ENCODE measurements at regions not wholly inside any gene's neighbourhood (a gene's known extent, or its start where the extent isn't known, plus 50 kb on each side); places are given as distances from the start of the nearest gene placed in this dataset.
A peak's percentile ranks its signal among the peaks of the same experiment; 100 is the strongest.

GRCh38 chr22:48851933-48852549 lies 975.6 kb downstream of the BRD1 start:
- 27% methylated on average over 11 of the region's 22 CpGs for WGBS (ENCODE audit: low lambda C conversion rate)
- ChIA-PET CTCF (ENCODE audit: low intra/inter-chr PET ratio, low total read pairs) (no interaction called here), POLR2A (no interaction called here)
- FAIRE-seq = no peak
- H3K79me2 ChIP-seq (ENCODE audit: insufficient read depth, low read length) = no peaks in the 10 kb centered on the region
- H2AFZ ChIP-seq (ENCODE audit: low read length) = no peak overlapping the region
- peak; percentile 85 for ATAC-seq
- no peak overlapping the region for H3K9ac ChIP-seq (ENCODE audit: insufficient read depth, low read depth, low read length)
- H3K4me3 ChIP-seq (replicated peaks in 1 of 3; ENCODE audit: insufficient read depth in 1 of 3, low read depth in 2 of 3, low read length in 3 of 3) = 0 out of 6 replicates have a peak overlapping the region, but pooled peaks of 1 of the 3 experiments have one; percentile 4
- intact Hi-C loops (cut with micrococcal nuclease; ENCODE audit: unreplicated experiment) = no loop called here
- BruUV-seq (replicated peaks) = no TSS peak
- H3K4me1 ChIP-seq (ENCODE audit: insufficient read depth, low read length) = peaks cover 14% of the 10 kb centered on the region
- H3K4me2 ChIP-seq (ENCODE audit: low read depth, low read length) = peak overlapping the region; percentile 14; the same call in 1 of the 2 replicates
- H4K20me1 ChIP-seq (ENCODE audit: insufficient read depth, low read length) = no peaks in the 10 kb centered on the region
- in situ Hi-C loops (cut with HindIII; ENCODE audit: extremely low pct_ligation_motif_present, low pct_unique_long_range_greater_than_20kb) = no loop called here
- no peaks in the 10 kb centered on the region for H3K9me3 ChIP-seq (ENCODE audit: low read length)
- peak; percentile 37 for DNase-seq (ENCODE audit: low spot score)
- H3K36me3 ChIP-seq (replicated peaks in 1 of 2; ENCODE audit: control insufficient read depth in 1 of 2, insufficient read depth in 2 of 2, low read length in 2 of 2) = no peaks in the 10 kb centered on the region
- H3K27ac ChIP-seq (ENCODE audit: extremely low read length, insufficient read depth, low read length) = no peak overlapping the region
- peaks cover 0 to 9% of the 10 kb centered on the region in 2 experiments; a peak in 1 of 5 replicates for H3K27me3 ChIP-seq (ENCODE audit: control insufficient read depth in 1 of 2, insufficient read depth in 2 of 2, low read length in 2 of 2)
- no peak for TF ChIP-seq ZNF639 (CRISPR knock-in tag; conservative IDR thresholded peaks at IDR 0.05)
- TF ChIP-seq ZNF619 (CRISPR knock-in tag; IDR thresholded peaks at IDR 0.05) = no peak
- no peak for TF ChIP-seq KAT8 (CRISPR knock-in tag; IDR thresholded peaks at IDR 0.05)
- peak; percentile 69 for TF ChIP-seq HDAC1 (CRISPR knock-in tag; IDR thresholded peaks at IDR 0.05)
- TF ChIP-seq HOXA3 (CRISPR knock-in tag; IDR thresholded peaks at IDR 0.05) = peak; percentile 62
- no peak for TF ChIP-seq THAP11 (CRISPR knock-in tag; IDR thresholded peaks at IDR 0.05)
- TF ChIP-seq HDAC2 (CRISPR knock-in tag; IDR thresholded peaks at IDR 0.05) = peak; percentile 47
- TF ChIP-seq, protein P1, sequence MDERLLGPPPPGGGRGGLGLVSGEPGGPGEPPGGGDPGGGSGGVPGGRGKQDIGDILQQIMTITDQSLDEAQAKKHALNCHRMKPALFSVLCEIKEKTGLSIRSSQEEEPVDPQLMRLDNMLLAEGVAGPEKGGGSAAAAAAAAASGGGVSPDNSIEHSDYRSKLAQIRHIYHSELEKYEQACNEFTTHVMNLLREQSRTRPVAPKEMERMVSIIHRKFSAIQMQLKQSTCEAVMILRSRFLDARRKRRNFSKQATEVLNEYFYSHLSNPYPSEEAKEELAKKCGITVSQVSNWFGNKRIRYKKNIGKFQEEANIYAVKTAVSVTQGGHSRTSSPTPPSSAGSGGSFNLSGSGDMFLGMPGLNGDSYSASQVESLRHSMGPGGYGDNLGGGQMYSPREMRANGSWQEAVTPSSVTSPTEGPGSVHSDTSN (CRISPR knock-in tag; IDR thresholded peaks at IDR 0.05) = peak; percentile 87
- no peak for TF ChIP-seq PLRG1 (conservative IDR thresholded peaks at IDR 0.05)
- peak; percentile 27; the same call in 1 of the 2 replicates for TF ChIP-seq ZNF441 (CRISPR knock-in tag; IDR thresholded peaks at IDR 0.05; ENCODE audit: borderline replicate concordance)
- no peak for TF ChIP-seq SP4 (CRISPR knock-in tag; IDR thresholded peaks at IDR 0.05)
- TF ChIP-seq ZBTB25 (CRISPR knock-in tag; IDR thresholded peaks at IDR 0.05) = no peak
- TF ChIP-seq, protein P2, sequence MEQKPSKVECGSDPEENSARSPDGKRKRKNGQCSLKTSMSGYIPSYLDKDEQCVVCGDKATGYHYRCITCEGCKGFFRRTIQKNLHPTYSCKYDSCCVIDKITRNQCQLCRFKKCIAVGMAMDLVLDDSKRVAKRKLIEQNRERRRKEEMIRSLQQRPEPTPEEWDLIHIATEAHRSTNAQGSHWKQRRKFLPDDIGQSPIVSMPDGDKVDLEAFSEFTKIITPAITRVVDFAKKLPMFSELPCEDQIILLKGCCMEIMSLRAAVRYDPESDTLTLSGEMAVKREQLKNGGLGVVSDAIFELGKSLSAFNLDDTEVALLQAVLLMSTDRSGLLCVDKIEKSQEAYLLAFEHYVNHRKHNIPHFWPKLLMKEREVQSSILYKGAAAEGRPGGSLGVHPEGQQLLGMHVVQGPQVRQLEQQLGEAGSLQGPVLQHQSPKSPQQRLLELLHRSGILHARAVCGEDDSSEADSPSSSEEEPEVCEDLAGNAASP (CRISPR knock-in tag; IDR thresholded peaks at IDR 0.05; ENCODE audit: borderline replicate concordance) = no peak
- peak; percentile 32; the same call in 1 of the 2 replicates for TF ChIP-seq NCOA2 (CRISPR knock-in tag; IDR thresholded peaks at IDR 0.05)
- TF ChIP-seq HNF1B (CRISPR knock-in tag; IDR thresholded peaks at IDR 0.05) = peak; percentile 58
- no peak for TF ChIP-seq TMF1 (CRISPR knock-in tag; IDR thresholded peaks at IDR 0.05; ENCODE audit: low read depth)
- no peak for TF ChIP-seq BRD4 (CRISPR knock-in tag; IDR thresholded peaks at IDR 0.05)
- TF ChIP-seq HNF4G (IDR thresholded peaks at IDR 0.05; ENCODE audit: borderline replicate concordance, low read depth, low read length) = no peak
- TF ChIP-seq HNF4G (CRISPR knock-in tag; IDR thresholded peaks at IDR 0.05; ENCODE audit: borderline replicate concordance, low read depth) = 0 out of 2 replicates have a peak, but pooled peaks have one; percentile 37
- TF ChIP-seq FOXA1 (IDR thresholded peaks at IDR 0.05) = no peak
- TF ChIP-seq FOXA1 (CRISPR knock-in tag; IDR thresholded peaks at IDR 0.05) = peak; percentile 84

Measured in HepG2 (cell line).